ENCODE measurements at regions not wholly inside any gene's neighbourhood (a gene's known extent, or its start where the extent isn't known, plus 50 kb on each side); places are given as distances from the start of the nearest gene placed in this dataset.

GRCh38 chr20:60872224-60872623, 379.8 kb upstream of the CDH4 start:
- WGBS, result 89% methylated on average over 8 of the region's 8 CpGs
- no peaks in the 10 kb centered on the region for H3K27me3 ChIP-seq (ENCODE audit: control insufficient read depth in 2 of 2, insufficient read depth in 1 of 2, low read length in 1 of 2)
- no peak overlapping the region for H3K27ac ChIP-seq (ENCODE audit: low read depth in 1 of 2, low read length in 1 of 2)
- H3K9me3 ChIP-seq (ENCODE audit: control insufficient read depth in 2 of 2, insufficient read depth in 1 of 2, low read length in 1 of 2), result peaks cover 0 to 2% of the 10 kb centered on the region in 2 donors
- no peaks in the 10 kb centered on the region for H3K4me1 ChIP-seq (ENCODE audit: control insufficient read depth in 2 of 2, insufficient read depth in 2 of 2, low read length in 2 of 2)
- H3K4me3 ChIP-seq (ENCODE audit: low read length in 2 of 2), result no peak overlapping the region
- DNase-seq (ENCODE audit: low read depth in 6 of 9, low spot score in 9 of 9), result no peak
- no peaks in the 10 kb centered on the region for H3K36me3 ChIP-seq (ENCODE audit: control insufficient read depth in 2 of 2, insufficient read depth in 2 of 2, low read length in 1 of 2)

DNA sequence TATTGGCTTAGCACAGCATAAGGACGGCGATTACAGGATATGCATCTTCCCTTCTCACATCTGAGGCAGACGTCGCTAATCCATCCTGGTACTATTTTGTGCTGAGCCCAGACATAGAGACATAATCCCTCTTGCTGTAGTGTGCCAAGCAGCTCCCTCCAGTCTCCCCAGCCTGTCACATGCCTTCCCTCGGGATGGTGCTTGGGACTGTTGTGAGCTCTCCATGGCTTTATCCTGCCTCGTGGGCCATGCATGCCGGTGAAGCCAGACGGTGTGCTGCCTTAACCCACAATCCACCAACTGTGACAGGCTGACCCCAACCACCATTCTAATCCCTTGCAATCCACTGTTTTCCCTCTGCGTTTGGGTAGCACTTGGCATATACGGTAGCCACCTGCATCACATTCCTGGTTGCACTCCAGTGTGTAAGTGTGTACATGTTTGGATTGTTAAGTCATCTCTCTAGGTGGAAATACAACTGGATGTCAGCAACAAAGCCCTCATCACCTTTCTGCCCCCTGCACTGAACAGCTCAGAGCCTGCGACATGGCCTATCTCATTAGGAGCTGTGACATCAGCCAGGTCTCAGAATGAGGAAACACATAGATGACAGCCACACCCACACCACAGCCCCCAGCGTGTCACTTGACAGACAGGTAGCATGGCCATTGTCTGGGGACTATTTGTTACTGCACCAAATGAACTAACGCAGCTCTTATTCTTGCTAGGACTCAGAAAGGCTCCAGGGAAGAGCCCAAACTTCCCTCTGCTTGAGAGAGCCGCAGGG, 374.8 kb upstream of the CDH4 start:
- H3K36me3 ChIP-seq (ENCODE audit: control insufficient read depth in 2 of 2, insufficient read depth in 2 of 2, low read length in 1 of 2), result no peaks in the 10 kb centered on the region
- no peaks in the 10 kb centered on the region for H3K4me1 ChIP-seq (ENCODE audit: control insufficient read depth in 2 of 2, insufficient read depth in 2 of 2, low read length in 2 of 2)
- WGBS, result 89% methylated on average over 14 of the region's 14 CpGs
- no peak for DNase-seq (ENCODE audit: low read depth in 6 of 9, low spot score in 9 of 9)
- H3K27me3 ChIP-seq (ENCODE audit: control insufficient read depth in 2 of 2, insufficient read depth in 1 of 2, low read length in 1 of 2), result no peaks in the 10 kb centered on the region
- H3K4me3 ChIP-seq (ENCODE audit: low read length in 2 of 2), result no peak overlapping the region
- H3K27ac ChIP-seq (ENCODE audit: low read depth in 1 of 2, low read length in 1 of 2), result no peak overlapping the region
- H3K9me3 ChIP-seq (ENCODE audit: control insufficient read depth in 2 of 2, insufficient read depth in 1 of 2, low read length in 1 of 2), result no peaks in the 10 kb centered on the region

- no peak overlapping the region for H3K27ac ChIP-seq (ENCODE audit: low read depth in 1 of 2, low read length in 1 of 2)
- no peak overlapping the region for H3K4me3 ChIP-seq (ENCODE audit: low read length in 2 of 2)
- no peaks in the 10 kb centered on the region for H3K36me3 ChIP-seq (ENCODE audit: control insufficient read depth in 2 of 2, insufficient read depth in 2 of 2, low read length in 1 of 2)
- H3K9me3 ChIP-seq (ENCODE audit: control insufficient read depth in 2 of 2, insufficient read depth in 1 of 2, low read length in 1 of 2), result no peaks in the 10 kb centered on the region
- WGBS, result 94% methylated on average over 6 of the region's 6 CpGs
- DNase-seq (ENCODE audit: low read depth in 6 of 9, low spot score in 9 of 9), result no peak
- no peaks in the 10 kb centered on the region for H3K27me3 ChIP-seq (ENCODE audit: control insufficient read depth in 2 of 2, insufficient read depth in 1 of 2, low read length in 1 of 2)
- H3K4me1 ChIP-seq (ENCODE audit: control insufficient read depth in 2 of 2, insufficient read depth in 2 of 2, low read length in 2 of 2), result no peaks in the 10 kb centered on the region
Observed at GRCh38 chr20:60882836-60883235, 369.2 kb upstream of the CDH4 start.

- H3K27ac ChIP-seq (ENCODE audit: low read depth in 1 of 2, low read length in 1 of 2), result no peak overlapping the region
- no peak for DNase-seq (ENCODE audit: low read depth in 6 of 9, low spot score in 9 of 9)
- WGBS, result 51% methylated on average over 4 of the region's 4 CpGs
- H3K4me3 ChIP-seq (ENCODE audit: low read length in 2 of 2), result no peak overlapping the region
- no peaks in the 10 kb centered on the region for H3K4me1 ChIP-seq (ENCODE audit: control insufficient read depth in 2 of 2, insufficient read depth in 2 of 2, low read length in 2 of 2)
- no peaks in the 10 kb centered on the region for H3K27me3 ChIP-seq (ENCODE audit: control insufficient read depth in 2 of 2, insufficient read depth in 1 of 2, low read length in 1 of 2)
- H3K36me3 ChIP-seq (ENCODE audit: control insufficient read depth in 2 of 2, insufficient read depth in 2 of 2, low read length in 1 of 2), result no peaks in the 10 kb centered on the region
- H3K9me3 ChIP-seq (ENCODE audit: control insufficient read depth in 2 of 2, insufficient read depth in 1 of 2, low read length in 1 of 2), result no peaks in the 10 kb centered on the region
Observed at GRCh38 chr20:60883496-60883895, 368.6 kb upstream of the CDH4 start.

DNA sequence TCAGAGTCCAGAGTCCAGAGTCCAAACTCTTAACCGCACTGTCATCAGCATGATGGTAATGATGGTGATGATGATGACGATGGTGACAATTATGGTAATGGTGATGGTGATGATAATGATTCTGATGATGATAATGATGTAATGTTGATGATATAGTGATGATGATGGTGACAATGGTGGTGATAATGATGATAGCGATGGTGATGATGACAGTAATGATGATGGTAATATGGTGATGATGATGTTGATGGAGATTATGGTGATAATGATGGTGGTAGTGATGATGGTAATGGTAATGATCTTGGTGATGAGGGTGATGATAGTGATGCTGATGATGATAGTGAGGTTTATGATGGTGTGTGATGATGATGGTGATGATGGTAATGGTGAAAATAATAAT, 367.8 kb upstream of the CDH4 start:
- H3K4me1 ChIP-seq (ENCODE audit: control insufficient read depth in 2 of 2, insufficient read depth in 2 of 2, low read length in 2 of 2), result no peaks in the 10 kb centered on the region
- H3K9me3 ChIP-seq (ENCODE audit: control insufficient read depth in 2 of 2, insufficient read depth in 1 of 2, low read length in 1 of 2), result no peaks in the 10 kb centered on the region
- WGBS, result 95% methylated on average over 3 of the region's 3 CpGs
- no peaks in the 10 kb centered on the region for H3K27me3 ChIP-seq (ENCODE audit: control insufficient read depth in 2 of 2, insufficient read depth in 1 of 2, low read length in 1 of 2)
- no peak for DNase-seq (ENCODE audit: low read depth in 6 of 9, low spot score in 9 of 9)
- no peak overlapping the region for H3K4me3 ChIP-seq (ENCODE audit: low read length in 2 of 2)
- no peak overlapping the region for H3K27ac ChIP-seq (ENCODE audit: low read depth in 1 of 2, low read length in 1 of 2)
- no peaks in the 10 kb centered on the region for H3K36me3 ChIP-seq (ENCODE audit: control insufficient read depth in 2 of 2, insufficient read depth in 2 of 2, low read length in 1 of 2)

- 95% methylated on average over 8 of the region's 8 CpGs for WGBS
- Histone ChIP-seq H3K36me3 (ENCODE audit: control insufficient read depth in 2 of 2, insufficient read depth in 2 of 2, low read length in 1 of 2) (no peaks in the 10 kb centered on the region), H3K4me3 (ENCODE audit: low read length in 2 of 2) (no peak overlapping the region), H3K27ac (ENCODE audit: low read depth in 1 of 2, low read length in 1 of 2) (no peak overlapping the region), H3K27me3 (ENCODE audit: control insufficient read depth in 2 of 2, insufficient read depth in 1 of 2, low read length in 1 of 2) (no peaks in the 10 kb centered on the region), H3K9me3 (ENCODE audit: control insufficient read depth in 2 of 2, insufficient read depth in 1 of 2, low read length in 1 of 2) (no peaks in the 10 kb centered on the region), H3K4me1 (ENCODE audit: control insufficient read depth in 2 of 2, insufficient read depth in 2 of 2, low read length in 2 of 2) (no peaks in the 10 kb centered on the region)
- no peak for DNase-seq (ENCODE audit: low read depth in 6 of 9, low spot score in 9 of 9)
Observed at GRCh38 chr20:60888771-60889170, 363.3 kb upstream of the CDH4 start.

- Histone ChIP-seq H3K9me3 (ENCODE audit: control insufficient read depth in 2 of 2, insufficient read depth in 1 of 2, low read length in 1 of 2) (no peaks in the 10 kb centered on the region), H3K27ac (ENCODE audit: low read depth in 1 of 2, low read length in 1 of 2) (no peak overlapping the region), H3K27me3 (ENCODE audit: control insufficient read depth in 2 of 2, insufficient read depth in 1 of 2, low read length in 1 of 2) (no peaks in the 10 kb centered on the region), H3K36me3 (ENCODE audit: control insufficient read depth in 2 of 2, insufficient read depth in 2 of 2, low read length in 1 of 2) (no peaks in the 10 kb centered on the region), H3K4me3 (ENCODE audit: low read length in 2 of 2) (no peak overlapping the region), H3K4me1 (ENCODE audit: control insufficient read depth in 2 of 2, insufficient read depth in 2 of 2, low read length in 2 of 2) (no peaks in the 10 kb centered on the region)
- WGBS, result 88% methylated on average over 3 of the region's 3 CpGs
- DNase-seq (ENCODE audit: low read depth in 6 of 9, low spot score in 9 of 9), result no peak
Observed at GRCh38 chr20:60892095-60892813, 359.8 kb upstream of the CDH4 start.

- Histone ChIP-seq H3K4me3 (ENCODE audit: low read length in 2 of 2) (no peak overlapping the region), H3K4me1 (ENCODE audit: control insufficient read depth in 2 of 2, insufficient read depth in 2 of 2, low read length in 2 of 2) (no peaks in the 10 kb centered on the region), H3K27me3 (ENCODE audit: control insufficient read depth in 2 of 2, insufficient read depth in 1 of 2, low read length in 1 of 2) (no peaks in the 10 kb centered on the region), H3K27ac (ENCODE audit: low read depth in 1 of 2, low read length in 1 of 2) (no peak overlapping the region), H3K9me3 (ENCODE audit: control insufficient read depth in 2 of 2, insufficient read depth in 1 of 2, low read length in 1 of 2) (no peaks in the 10 kb centered on the region), H3K36me3 (ENCODE audit: control insufficient read depth in 2 of 2, insufficient read depth in 2 of 2, low read length in 1 of 2) (no peaks in the 10 kb centered on the region)
- 93% methylated on average over 5 of the region's 5 CpGs for WGBS
- DNase-seq (ENCODE audit: low read depth in 6 of 9, low spot score in 9 of 9), result no peak
Observed at GRCh38 chr20:60894091-60894490, 358.0 kb upstream of the CDH4 start.

- H3K4me1 ChIP-seq (ENCODE audit: control insufficient read depth in 2 of 2, insufficient read depth in 2 of 2, low read length in 2 of 2), result no peaks in the 10 kb centered on the region
- DNase-seq (ENCODE audit: low read depth in 6 of 9, low spot score in 9 of 9), result no peak
- WGBS, result 93% methylated on average over 5 of the region's 5 CpGs
- H3K27me3 ChIP-seq (ENCODE audit: control insufficient read depth in 2 of 2, insufficient read depth in 1 of 2, low read length in 1 of 2), result no peaks in the 10 kb centered on the region
- no peaks in the 10 kb centered on the region for H3K36me3 ChIP-seq (ENCODE audit: control insufficient read depth in 2 of 2, insufficient read depth in 2 of 2, low read length in 1 of 2)
- H3K27ac ChIP-seq (ENCODE audit: low read depth in 1 of 2, low read length in 1 of 2), result no peak overlapping the region
- no peak overlapping the region for H3K4me3 ChIP-seq (ENCODE audit: low read length in 2 of 2)
- H3K9me3 ChIP-seq (ENCODE audit: control insufficient read depth in 2 of 2, insufficient read depth in 1 of 2, low read length in 1 of 2), result no peaks in the 10 kb centered on the region
Observed at GRCh38 chr20:60895363-60896079, 356.5 kb upstream of the CDH4 start.

Data from thymus (tissue), 11 donors.